Stimulated activated CD4-positive, alpha-beta T cell treated with anti-CD3 and anti-CD28 coated beads, Interleukin-12 subunit alpha, Interleukin-12 subunit beta, amount 100 ng/mL, for 24 hours (primary cell): ENCODE measurements at regions not wholly inside any gene's neighbourhood (a gene's known extent, or its start where the extent isn't known, plus 50 kb on each side); places are given as distances from the start of the nearest gene placed in this dataset.
"Not testable (repeated sequence)": the region's sequence is repeated elsewhere in the genome, so short reads cannot be mapped to it uniquely, and the experiment has no call there.

ENCODE experiments used
- DNase-seq, 2 experiments: peaks; one replicate each; pipeline ENCODE4 v3.0.0-alpha.2; 2020; ENCODE audit warnings: low read depth in 2 of 2

DNA sequence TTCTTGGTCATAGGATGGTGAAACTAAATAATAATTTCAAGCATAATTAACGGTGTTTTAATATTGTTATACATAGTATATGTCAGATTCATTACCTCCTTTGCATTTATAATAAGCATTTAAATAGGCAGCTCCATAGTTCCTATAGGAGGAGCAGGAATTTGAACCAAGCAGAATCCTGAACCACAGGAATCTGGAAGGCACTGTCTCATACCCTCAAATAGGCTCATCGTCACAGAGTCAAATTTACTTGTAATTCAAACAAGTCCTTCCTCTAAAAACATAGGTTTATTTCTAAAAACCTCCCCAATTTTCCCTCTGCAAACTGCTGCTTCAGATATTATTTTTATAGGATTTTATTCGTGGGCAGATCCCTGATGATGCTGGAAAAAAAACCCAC lies 376.3 kb upstream of the ARHGEF26 start:
- no peak for DNase-seq

DNA sequence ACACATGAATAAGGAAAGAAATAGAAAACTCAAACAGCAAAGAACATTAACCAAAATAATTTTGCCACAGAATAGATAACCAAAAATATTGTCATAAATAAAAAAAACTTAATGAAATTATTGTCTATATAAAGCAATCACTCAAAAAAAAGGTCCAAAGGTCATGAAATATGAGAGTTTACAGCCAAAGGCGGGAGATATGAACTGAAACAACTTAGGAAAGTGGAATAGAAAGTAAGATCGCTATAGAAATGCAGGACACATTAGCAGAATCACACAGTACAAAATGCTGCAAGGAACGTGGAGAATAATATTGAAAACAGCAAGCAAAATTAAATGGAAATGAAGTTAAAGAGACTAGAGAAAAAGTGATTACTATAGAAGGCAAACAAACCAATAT lies 375.0 kb upstream of the ARHGEF26 start:
- DNase-seq, result no peak

DNA sequence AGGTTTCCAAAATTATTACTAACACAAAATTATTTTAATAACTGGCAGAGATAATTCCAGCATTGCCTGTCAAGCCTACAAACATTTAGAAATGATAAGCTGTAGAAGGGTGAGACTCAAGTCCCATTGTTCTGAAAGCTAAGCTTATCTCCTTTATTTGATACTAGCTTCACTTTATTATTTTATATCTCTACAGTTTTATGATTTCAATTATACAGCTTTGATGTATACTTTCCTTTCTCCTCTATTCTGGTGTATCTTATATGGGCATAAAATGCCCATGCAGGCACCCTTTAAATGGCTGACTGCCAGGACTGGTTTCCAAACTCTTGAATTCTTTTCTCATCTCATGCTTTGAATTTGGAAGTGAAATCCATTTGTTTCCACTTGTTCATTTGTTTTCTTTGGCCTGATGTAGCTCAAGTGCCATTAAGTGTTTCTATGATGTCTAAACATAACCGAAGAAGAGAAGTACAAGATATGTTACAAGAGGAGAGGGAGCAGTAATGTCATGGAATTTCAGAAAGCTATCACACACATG lies 372.1 kb upstream of the ARHGEF26 start:
- DNase-seq, result no peak

DNA sequence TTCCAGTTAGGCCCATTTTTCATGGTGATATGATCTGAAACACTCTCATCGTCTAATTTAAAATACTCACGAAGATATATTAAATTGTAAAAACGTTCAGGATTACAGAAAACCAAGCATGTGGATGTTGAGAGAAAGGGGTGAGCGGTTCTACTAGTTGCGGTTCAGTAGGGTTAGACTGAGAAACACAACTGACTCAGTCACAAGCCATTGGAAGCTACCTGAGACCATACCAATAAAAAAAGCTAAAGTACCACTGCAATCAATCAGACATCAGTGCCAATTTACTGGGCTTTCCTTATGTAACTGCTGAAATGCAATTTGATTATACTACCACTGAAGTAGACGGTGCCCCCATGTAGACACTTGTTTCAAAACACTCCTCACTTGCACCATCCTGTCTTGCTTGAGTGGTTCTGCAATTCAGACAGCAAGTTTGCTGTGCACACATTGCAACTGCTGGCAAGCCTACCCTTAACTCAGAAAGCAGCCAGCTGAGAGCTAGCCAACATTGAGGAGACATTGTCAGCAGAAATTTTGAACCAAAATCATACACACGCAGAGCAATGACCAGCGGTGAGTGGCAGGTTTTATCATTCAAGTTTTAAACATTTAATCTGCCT lies 368.7 kb upstream of the ARHGEF26 start:
- no peak for DNase-seq

DNA sequence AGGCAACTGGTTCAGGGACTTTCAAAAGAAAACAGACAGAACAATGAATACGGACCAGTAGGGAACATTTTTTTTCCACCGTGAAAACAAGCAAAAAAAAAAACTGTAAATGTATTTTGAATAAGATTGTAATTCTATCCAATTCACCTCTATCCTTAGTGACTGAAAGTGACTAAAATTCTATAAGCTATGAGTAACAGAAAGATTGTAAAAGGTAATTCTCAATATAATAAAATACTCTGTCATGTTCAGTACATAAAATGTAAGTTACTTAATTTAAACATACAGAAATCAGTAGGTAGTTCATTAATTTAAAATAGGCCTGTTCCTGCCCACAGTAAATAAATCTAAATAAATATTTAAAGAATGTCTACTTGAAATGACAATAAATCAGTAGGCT lies 368.2 kb upstream of the ARHGEF26 start:
- no peak for DNase-seq

DNA sequence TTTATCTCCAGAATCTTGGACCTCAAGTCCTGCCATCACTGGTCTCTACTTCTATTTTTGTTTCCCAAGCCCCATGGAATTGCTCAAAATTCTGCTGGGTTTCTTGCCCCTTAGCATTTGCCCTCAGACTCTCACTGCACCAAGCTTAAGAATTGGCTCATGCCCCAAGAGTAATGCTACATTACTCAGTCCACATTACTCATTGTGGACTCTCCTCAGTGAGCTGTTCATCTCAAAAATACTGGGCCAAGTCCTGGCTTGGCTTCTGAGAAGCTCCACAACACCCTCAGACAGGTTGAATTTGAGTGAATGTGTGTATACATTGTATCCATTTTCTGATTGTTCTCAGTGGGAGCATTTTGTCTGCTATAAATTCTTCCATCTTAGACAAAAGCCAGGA lies 364.4 kb upstream of the ARHGEF26 start:
- DNase-seq, result no peak

DNA sequence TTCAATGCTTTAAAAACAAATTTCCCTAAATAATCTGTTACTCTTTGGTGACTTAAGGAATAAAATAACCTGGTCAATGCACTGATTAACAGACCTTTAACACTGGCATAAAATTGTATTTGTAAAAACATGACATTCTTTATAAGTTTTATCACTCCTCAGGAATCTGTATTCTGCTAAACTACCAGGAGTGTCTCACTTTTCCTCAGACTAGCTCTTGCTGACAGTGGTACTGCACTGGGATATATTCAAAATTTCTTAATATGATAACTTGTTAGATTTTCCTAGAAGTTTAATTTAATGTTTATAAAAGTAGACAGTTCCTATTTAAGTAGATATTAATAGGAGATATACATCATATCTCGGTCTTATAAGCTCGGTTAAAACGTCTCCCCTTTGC lies 363.4 kb upstream of the ARHGEF26 start:
- DNase-seq, result no peak

DNA sequence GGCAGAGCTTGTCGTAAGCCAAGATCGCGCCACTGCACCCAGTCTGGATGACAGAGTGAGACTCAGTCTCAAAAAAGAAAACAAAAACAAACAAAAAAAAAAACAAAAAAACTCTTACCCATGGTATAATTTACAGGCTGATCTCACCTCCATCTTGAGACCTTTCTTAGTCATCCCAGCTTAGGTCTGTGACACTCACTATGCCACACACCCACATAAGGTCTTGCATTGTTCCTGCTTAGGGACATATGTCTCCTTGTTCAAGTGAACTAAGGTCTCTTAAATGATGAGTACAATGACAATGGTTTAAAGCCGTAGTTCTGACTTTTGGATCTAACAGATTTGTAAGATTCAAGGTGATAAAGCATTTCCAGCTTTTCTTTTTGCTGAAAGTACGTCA lies 360.2 kb upstream of the ARHGEF26 start:
- no peak for DNase-seq

DNA sequence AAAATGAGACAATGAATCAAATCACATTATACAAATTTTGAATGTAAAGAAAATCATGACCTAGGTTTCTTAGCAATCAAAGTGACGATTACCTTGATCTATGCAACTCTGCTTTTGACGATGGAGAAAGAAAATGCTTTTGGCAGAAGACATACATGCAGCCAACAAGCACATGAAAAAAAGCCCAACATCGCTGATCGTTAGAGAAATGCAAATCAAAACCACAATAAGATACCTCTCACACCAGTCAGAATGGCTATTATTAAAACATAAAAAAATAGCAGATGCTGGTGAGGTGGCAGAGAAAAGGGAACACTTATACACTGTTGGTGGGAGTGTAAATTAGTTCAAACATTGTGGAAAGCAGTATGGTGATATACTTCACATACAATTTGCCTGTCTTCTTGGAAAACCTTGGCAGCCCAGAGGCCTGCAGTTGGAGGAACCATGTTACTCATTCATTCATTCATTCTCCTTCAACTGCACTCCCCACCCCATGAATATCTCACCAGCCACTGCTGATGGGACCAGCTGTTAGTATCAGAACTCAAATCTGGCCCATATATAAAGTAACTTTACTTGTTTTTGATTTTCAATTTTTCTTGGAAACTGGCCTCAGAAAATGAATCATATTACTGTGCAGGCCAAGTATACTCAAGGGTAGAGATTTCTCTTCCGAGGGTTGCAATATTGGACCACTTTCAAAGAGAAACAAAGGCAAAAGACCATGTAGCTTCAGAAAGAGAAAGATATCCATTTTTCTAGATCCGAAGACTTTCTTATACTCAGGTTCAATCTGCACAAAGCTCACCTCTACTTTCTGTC lies 358.6 kb upstream of the ARHGEF26 start:
- DNase-seq, result no peak

DNA sequence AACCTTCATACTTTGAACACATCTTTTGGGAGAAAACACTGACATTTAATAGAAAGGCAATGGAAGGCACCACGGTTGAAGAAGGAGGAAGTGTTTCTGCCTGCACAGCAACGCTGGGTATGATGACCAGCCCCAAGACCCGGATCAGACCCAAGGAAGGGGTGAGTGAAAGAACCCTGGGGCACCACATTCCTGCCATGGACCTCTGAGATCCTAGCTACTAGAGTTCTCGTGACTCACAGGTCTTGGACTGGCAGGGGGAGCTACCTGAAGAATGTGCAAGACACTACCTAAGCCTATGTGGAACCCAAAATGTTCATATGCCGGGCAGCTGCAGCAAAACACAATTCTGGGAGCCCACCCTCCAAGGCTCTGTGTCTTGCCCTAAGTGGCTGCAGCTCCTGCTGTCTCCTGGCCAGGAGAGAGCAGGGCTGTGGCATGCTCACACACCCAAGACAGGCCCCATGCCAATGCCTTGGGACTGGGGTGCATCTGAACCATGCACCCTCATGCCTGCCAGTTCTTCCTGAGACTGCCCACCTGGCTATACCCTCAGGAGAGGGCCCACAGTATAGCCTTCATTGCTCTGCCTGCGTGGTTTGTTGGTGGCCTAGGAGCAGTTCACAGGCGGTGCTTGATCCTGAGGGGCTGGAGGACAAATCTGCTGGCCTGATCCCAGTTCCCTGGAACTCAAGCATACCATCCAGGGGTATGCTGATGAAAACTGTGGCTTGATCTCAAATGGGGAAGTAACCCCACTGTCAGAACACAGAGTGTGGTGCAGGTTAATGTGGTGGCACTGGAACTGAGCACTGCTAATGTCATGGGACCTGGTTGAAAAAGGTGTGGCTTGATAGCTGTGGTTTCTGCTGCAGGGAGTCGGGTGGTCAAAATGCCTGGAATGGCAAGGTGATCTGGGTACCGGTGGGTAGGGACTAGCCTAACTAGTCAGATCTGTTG lies 353.3 kb upstream of the ARHGEF26 start:
- DNase-seq, result no peak

DNA sequence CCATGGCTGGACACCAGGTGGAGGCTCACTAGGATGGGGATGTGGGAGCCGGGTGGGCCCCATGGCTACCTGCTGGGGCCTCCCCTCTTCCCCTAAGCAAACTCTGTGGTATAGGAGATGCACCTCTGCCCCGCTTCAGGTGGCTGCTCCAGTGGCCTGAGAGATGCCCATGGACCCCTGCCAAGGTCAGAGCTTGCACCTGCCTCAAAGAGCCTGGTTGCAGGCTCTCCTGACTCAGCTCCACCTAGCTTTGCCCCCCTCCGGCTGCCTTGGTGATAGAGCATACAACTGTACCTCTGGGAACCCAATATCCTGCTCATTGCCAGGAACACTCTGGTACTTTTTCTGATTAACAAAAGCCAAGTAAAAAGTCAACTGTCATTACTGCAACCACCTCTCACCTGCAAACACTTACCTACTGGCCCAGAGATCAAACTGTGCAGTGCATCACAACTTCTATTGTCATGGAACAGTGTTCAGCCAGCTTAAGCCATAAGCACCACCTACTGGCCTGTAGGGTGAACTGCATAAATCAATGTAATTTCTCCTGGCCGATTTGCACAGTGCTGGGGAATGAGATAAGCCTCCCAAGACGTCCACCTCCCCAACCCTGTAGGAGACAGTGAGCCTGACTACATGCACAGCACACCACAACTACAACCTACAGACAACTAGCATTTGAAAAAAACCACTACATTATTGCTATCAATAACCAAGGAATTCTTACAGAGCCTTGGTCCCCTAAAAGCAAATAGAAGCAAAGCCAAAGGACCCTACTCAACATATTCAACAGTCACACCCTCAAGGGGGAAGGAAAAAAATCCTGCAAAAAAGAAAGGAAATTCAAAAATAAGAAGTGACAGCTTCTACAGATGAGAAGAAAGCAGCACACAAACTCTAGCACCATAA lies 352.4 kb upstream of the ARHGEF26 start:
- peak; percentile 10 to 16 for DNase-seq

DNA sequence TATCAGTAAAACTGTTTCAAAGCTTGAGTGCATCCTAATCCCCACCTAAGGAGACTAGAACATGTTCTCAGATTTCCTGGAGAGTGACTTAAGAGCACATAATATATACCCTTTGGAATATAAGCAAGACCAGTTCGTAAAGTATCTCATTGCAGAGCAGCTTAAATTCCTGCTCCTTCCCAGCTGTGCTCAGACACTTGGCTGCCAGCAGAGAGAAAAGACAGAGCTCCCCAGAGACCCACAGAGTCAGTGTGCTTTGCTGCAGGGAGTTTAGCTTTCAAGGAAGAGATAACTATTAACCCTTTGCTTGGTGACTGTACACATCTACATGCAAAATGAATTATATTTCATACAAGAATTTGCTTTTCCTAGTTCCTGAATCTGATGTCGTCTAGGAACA lies 338.1 kb upstream of the ARHGEF26 start:
- DNase-seq, result no peak

DNA sequence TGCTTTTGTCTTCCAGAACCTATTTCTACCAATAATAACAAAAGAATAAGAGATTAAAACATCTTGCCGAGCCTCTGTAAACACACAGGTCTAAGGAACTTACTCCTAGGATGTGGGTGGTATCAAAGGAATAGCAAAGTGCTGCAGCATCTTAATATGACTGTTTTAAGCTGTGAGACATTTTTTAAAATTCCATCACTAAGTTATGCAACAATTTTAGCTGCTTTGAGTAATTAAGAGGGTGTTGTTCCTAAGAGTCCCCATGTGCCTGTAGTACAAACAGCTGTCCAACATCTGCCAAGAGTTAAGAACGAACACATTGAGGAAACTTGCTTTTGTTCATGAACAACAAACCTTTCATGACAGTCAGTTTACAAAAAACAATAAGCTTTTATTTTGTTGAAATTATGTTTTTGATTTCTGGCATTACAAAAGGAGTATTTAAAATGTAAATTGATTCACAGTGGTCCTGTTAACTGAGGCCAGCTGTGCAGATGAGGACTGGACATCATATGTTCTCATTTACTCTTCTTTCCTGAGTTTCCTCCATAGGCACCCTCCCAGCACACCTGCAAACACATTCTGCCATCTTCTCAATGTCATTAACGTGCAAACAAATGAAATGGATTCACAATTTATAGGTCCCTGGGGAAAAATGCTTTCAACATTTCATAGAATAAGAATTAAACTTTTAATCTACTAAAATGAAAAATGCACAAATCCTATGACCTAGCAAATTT lies 337.3 kb upstream of the ARHGEF26 start:
- DNase-seq, result no peak

DNA sequence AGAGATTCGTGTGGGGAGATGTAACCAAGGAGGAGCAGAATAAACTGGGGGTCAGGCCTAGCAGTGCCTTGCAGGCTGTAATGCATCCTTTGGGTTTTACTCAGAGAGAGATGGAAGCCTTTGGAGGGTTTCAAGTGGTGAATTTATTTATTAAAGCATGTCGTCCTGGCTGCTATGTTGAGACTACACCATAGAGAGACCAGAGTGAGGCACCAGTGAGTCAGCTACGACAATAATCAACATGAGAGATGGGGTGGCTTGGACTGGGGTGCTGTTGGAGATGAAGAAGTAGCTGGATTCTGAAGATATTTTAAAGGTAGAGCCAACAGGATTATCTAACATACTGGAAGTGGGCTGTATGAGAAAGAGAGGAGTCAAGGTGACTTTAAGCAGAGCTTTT lies 335.3 kb upstream of the ARHGEF26 start:
- DNase-seq, result no peak

DNA sequence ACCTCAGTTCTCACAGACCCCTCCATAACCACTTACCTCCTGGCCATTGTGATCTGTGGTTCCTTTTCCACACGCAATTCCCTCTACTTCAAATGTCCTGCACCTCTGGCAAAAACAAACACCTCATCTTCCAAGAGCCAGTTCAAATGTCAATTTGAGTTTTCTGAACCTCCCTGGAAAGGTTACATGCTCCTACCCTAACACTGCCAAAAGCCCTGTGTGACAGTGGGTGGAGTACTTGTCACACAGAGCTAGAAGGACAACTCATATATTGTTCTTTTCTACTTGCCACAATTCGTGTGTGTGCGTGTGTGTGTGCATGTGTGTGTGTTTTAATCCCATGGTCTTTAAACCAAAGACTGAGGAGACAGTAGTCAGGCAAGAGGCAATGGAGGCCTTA lies 331.8 kb upstream of the ARHGEF26 start:
- no peak for DNase-seq

DNA sequence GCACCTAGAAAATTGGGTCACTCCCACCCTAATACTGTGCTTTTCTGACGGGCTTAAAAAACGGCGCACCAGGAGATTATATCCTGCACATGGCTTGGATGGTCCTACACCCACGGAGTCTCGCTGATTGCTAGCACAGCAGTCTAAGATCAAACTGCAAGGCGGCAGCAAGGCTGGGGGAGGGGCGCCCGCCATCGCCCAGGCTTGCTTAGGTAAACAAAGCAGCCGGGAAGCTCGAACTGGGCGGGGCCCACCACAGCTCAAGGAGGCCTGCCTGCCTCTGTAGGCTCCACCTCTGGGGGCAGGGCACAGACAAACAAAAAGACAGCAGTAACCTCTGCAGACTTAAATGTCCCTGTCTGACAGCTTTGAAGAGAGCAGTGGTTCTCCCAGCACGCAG lies 324.1 kb upstream of the ARHGEF26 start:
- not testable (repeated sequence) for DNase-seq

DNA sequence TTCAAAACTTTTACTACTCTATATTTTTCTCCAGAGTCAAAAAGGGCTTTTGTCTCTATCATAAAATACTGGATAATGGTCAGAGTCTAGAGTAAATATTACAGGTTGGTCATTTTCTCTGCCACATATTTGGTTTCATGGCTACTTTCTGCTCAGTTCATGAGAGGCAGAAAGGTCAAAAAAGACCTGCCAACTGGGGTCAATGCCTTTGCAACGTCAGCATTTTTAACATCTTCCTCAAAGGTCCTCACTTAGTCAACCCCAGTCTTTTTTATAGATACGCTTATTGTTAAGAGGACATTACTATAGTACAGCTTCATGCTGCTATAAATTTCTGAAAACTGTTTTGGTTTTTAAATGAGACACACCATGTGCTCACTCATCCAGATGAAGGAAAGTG lies 312.1 kb upstream of the ARHGEF26 start:
- no peak for DNase-seq

DNA sequence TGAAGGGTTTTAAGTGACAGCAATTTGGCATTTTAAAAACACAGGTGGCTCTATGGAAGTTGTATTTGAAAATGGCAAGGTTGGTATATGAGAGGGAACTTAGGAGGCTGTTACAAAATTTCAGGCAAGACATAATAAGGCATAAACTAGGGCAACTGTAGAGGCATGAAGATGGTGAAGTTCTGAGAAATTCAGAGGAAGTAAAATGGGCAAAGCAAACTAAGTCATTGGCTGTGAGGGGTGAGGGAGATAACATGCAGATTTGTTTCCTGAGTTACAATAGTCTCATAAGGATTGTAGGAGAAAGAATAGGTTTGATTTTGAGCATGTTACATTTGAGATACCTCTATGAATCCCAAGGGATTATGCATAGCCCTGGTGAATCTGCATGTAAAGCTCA lies 302.9 kb upstream of the ARHGEF26 start:
- DNase-seq, result no peak

DNA sequence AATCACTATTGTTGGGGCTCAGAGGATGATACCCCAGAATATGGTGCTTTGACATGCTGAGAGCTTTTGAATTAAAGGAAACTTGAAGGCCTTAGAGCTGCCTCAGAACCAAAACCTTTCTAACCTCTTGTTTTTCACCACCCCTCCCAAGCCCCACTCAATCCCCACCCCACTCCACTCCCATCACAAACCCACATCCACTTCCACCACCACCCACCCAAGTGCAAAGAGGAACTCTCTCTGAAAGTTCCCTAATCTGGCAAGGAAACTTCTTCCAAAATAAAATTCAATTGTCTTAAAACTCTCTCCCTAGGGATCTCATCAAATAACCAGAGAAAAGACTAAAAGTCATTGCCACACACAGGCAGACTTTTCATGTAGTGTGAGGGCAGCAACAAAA lies 301.2 kb upstream of the ARHGEF26 start:
- no peak for DNase-seq

DNA sequence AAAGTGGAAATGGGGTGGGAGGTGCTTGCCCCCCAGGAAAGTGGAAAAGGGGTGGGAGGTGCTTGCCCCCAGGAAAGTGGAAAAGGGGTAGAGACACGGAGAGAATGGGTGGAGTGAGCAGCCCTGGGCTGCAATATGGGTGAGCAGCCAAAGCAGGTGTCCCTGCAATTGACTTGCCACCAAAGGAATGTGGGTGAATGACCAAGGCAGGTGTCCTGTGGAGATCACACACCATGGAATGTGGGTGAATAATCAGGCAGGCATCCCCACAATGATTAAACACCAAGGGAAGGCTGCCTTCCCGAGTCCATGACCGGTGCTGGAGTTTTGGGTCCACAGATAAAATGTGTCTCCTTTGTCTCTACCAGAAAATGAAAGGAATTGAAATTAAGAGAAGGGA lies 292.8 kb upstream of the ARHGEF26 start:
- DNase-seq, result not testable (repeated sequence)
